T-helper 1 cell (primary cell): ENCODE measurements at regions not wholly inside any gene's neighbourhood (a gene's known extent, or its start where the extent isn't known, plus 50 kb on each side); places are given as distances from the start of the nearest gene placed in this dataset.
A peak's percentile ranks its signal among the peaks of the same experiment; 100 is the strongest.

Source experiments
- DNase-seq, 5 donors: peaks; one replicate each; pipeline ENCODE4 v3.0.0-alpha.2; 2012 to 2020

DNA sequence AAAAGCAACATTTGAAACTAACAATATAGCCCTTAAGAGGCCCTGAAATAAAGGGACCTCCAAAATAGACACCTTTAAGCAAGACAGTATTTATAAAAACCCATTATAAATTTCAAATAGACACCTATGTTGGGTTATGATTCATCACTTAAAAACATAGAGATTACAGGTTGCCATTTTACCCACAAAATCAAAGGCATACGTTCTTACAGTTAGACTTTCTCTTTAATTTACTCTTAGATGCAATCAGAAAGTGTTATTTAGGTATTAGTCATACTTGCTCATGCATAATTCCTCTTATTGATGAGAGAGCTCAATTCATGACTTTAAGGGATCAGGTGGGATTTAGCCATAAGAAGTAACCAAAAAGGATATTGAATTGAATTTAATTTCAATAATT is 51.5 kb upstream of the TMEM200A start:
- DNase-seq: no peak

- DNase-seq: no peak
Measured at GRCh38 chr6:130313206-130313605, 52.6 kb upstream of the TMEM200A start.

- DNase-seq: no peak
Measured at GRCh38 chr6:130309028-130309427, 56.8 kb upstream of the TMEM200A start.

DNA sequence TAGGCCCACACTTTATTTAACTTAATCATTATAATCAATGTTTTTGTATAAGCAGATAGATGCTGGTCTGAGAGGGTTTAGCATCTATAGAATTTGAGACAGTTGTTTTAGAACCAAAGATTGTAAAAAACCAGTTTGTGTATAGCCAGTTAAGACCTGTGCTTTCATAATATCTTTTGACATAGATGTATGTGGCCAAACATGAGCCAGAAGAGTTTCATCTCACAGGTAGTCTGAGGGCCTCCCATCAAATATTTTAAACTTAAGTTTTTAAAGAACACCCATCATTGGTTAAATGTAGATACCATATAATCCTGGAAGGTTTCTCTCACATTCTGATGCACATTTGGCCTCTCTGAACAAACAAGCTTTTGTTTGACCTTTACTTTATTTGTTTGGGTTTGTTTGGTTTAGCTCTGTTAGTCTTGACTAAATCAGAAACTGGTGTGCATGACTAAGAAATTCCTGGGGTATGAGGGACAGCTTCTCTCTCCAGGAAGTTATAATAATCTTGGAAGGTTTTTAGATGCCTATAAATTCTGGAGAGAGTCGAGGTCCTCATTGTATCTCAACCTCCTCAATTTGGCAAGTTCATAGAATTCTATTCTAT is 58.0 kb upstream of the TMEM200A start:
- no peak for DNase-seq

DNA sequence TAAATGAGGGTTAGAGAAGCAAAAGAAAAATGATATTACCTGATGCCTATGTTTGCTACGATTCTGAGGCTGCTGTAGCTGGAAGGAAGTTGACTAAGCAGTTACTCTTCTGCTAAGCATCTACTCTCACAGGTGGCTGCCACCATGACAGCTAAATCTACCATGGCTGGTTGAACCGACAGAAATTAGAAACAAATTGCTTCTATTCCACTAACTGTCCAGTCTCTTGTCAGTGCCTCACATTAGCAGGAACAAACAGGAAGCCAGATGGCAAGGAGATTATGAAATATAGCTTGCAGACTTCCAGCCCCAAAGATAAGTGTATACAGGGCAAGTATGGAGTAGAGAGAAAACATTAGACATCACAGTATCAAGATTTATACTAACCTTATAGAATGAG is 59.4 kb upstream of the TMEM200A start:
- no peak for DNase-seq

DNA sequence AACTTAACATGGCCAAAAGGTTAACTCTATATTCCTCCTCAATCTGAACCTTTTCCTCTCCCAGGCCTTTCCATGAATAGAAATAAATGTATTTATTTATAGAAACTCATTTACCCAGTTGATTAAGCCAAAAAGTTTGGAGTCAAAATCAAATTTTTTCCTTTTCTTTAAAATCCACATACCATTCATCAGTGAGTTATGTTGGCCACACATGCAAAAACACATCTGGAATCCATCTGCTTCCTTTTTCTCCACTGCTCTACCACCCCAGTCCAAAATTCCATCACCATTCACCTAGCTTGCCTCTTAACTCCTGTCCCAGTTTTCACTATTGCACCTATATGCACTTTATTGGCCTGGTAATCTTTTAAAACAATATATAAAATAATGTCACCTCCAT is 62.4 kb upstream of the TMEM200A start:
- DNase-seq: no peak

- no peak for DNase-seq
Measured at GRCh38 chr6:130298258-130298657, 67.6 kb upstream of the TMEM200A start.

- peak in 1 of 5 donors; percentile 21 for DNase-seq
Measured at GRCh38 chr6:130296854-130297253, 69.0 kb upstream of the TMEM200A start.

DNA sequence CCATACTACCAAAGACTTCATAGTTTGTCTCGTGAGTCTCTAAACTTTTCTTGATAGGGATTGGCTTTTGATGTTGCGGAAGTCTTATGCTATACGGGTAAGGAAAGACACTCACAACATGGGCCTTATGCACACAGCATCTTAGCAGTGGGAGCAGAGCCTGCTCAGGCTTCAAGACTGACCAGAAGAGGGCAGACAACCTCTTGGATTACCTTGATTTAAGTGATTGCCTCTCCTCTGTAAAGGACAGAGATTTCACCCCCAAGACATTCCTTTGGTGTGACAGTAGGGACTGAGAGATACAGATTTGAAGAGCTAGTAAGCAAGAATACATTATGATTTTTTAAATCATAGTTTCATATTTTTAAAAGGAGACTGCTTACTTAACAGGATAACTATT is 71.0 kb upstream of the SAMD3 start:
- DNase-seq: peak in 3 of 5 donors; percentile 17 to 62 (median 19)

DNA sequence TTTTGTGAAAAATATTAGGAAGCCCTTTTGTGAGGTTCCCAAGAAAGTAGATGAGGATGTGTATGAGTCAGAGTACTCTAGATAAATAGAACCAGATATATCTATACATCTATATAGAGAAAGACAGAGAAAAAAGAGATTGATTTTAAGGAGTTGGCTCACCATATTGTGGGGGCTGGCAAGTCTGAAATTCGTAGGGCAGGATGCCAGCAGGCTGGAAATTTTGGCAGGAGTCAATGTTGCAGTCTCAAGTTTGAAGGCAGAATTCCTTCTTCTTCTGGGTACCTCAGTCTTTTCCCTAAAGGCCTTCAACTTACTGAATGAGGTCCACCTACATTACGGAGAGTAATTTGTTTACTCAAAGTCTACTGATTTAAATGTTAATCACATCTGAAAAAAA is 65.3 kb upstream of the SAMD3 start:
- DNase-seq: no peak

GRCh38 chr6:130282234-130282995 is 59.7 kb upstream of the SAMD3 start:
- DNase-seq: peak in 1 of 5 donors; percentile 67

DNA sequence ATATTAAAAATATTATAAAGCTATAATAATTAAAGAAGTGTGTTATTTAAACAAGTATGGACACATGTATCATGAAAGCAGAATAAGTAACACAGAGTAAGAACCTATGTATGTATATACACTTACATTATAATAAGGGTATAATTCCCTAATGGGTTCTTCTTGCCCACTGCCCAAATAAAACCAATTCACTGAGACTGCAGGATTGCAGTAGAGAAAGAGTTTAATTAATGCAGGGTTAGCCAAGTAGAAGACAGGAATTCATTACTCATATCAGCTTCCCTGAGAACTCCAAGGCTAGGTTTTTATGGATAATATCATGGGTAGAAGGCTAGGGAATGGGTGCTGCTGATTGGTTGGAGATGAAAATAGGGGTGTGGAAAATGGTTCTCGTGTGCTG is 53.8 kb upstream of the SAMD3 start:
- DNase-seq: no peak

DNA sequence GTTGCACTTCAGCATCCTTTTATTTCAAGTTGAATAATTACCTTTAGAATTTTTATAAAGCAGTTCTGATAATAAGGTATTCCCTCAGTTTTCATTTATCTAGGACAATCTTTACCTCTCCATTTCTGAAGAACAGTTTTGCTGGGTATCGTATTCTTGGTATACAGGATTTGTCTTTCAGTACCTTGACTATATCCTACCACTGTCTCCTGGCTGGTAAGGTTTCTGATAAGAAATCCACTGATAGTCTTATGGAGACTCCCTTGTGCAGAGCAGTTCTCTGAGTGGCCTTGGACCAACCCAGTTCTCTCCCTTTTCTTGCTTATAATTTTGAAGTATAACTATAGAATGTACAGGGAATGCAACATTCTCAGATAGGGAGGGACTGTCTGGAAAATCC is 51.3 kb upstream of the SAMD3 start:
- DNase-seq: no peak
